A549 (cell line): ENCODE measurements at regions not wholly inside any gene's neighbourhood (a gene's known extent, or its start where the extent isn't known, plus 50 kb on each side); places are given as distances from the start of the nearest gene placed in this dataset.

Experiments
- CEBPB ChIP-seq, 2 experiments: fragments of >200 bp in 1 of 2; sonication (Bioruptor Twin) in 1 of 2; formaldehyde crosslinking in 1 of 2; IDR thresholded peaks; 2 replicates each; pipeline ENCODE4 v1.6.1; 2012 to 2016
- CTCF ChIP-seq: fragments of >200 bp; sonication (Bioruptor Twin); formaldehyde crosslinking; IDR thresholded peaks from 3 replicates; pipeline ENCODE4 v1.5.1; 2016
- JUN ChIP-seq, 2 experiments: fragments of >200 bp; sonication (Bioruptor Twin); formaldehyde crosslinking; IDR thresholded peaks; 2 replicates in 1 of 2; 3 replicates in 1 of 2; pipeline ENCODE4 v1.6.1; 2016 to 2017
- NPAS2 ChIP-seq: fragments of 250-450 bp; sonication (Bioruptor Pico); IDR thresholded peaks from 2 replicates; pipeline ENCODE4 v1.8.0; 2022; ENCODE audit warnings: mild to moderate bottlenecking, moderate library complexity, borderline replicate concordance
- POLR2A ChIP-seq: IDR thresholded peaks from 2 replicates; pipeline ENCODE4 v1.6.1; 2012; ENCODE audit warnings: mild to moderate bottlenecking, low read length
- SREBF2 ChIP-seq: fragments of 450-650 bp; IDR thresholded peaks from 2 replicates; pipeline ENCODE4 v1.6.1; 2014; ENCODE audit warnings: mild to moderate bottlenecking, moderate library complexity

- TF ChIP-seq CTCF: no peak
- no peak for TF ChIP-seq POLR2A
- TF ChIP-seq SREBF2: no peak
- TF ChIP-seq CEBPB (IDR thresholded peaks at IDR 0.05): no peak
- TF ChIP-seq JUN (IDR thresholded peaks at IDR 0.05): no peak
- TF ChIP-seq NPAS2 (CRISPR knock-in tag): no peak
Observed at GRCh38 chr20:22339946-22340345, 244.4 kb downstream of the FOXA2 start.
